ENCODE measurements at regions not wholly inside any gene's neighbourhood (a gene's known extent, or its start where the extent isn't known, plus 50 kb on each side); places are given as distances from the start of the nearest gene placed in this dataset.

- no peak for TF ChIP-seq CTCF (IDR thresholded peaks at IDR 0.05)
- no peak for TF ChIP-seq POLR2A (IDR thresholded peaks at IDR 0.05)
Observed at GRCh38 chr22:49009359-49010063, 818.2 kb downstream of the BRD1 start.

All from heart left ventricle (tissue), 13 donors.